HCT116 (cell line): ENCODE measurements at regions not wholly inside any gene's neighbourhood (a gene's known extent, or its start where the extent isn't known, plus 50 kb on each side); places are given as distances from the start of the nearest gene placed in this dataset.

Source experiments
- ATAC-seq: fragments of 200-7000 bp; cut with Tn5 transposase; 2 replicates; pipeline ENCODE4 v1.9.1; 2020; ENCODE audit warnings: mild to moderate bottlenecking, moderate library complexity
- BruUV-seq: library from RNA; stranded (reverse); fragments of 400-500 nt; replicated peaks from 2 replicates; lab custom pipeline; 2021; lab: Mats Ljungman, UMichigan
- CTCF ChIA-PET: fragments of 300-600 bp; sonication (Branson Sonifier 250); formaldehyde crosslinking; loops from one replicate; lab custom pipeline; 2021; ENCODE audit warnings: antibody characterized with exemption; lab: Charles Lee
- POLR2A ChIA-PET: fragments of 300-600, 350-600 bp; sonication (Branson Sonifier 250); formaldehyde crosslinking; loops from one replicate; lab custom pipeline; 2021; ENCODE audit warnings: antibody characterized with exemption; lab: Charles Lee
- RAD21 ChIA-PET, 2 experiments: fragments of 300-600 bp; sonication (Branson Sonifier 250); formaldehyde crosslinking; loops; one replicate each; lab custom pipeline; 2023; ENCODE audit warnings: low total read pairs in 2 of 2; ENCODE audit not compliant: uncharacterized antibody in 2 of 2, unreplicated experiment in 2 of 2, low non-redundant PET in 1 of 2; lab: Charles Lee
- DNase-seq: peaks from one replicate; pipeline ENCODE4 v3.0.0-alpha.2; 2010; ENCODE audit warnings: low read depth, low spot score
- H2AFZ ChIP-seq: fragments of 200-600 bp; shearing (Covaris generic), sonication (generic); 2 replicates; pipeline ENCODE4 v1.6.1; 2017; ENCODE audit warnings: low read depth, mixed run types, mixed read lengths, antibody characterized with exemption, low read length; ENCODE audit not compliant: poor library complexity, severe bottlenecking
- H3K27ac ChIP-seq: 2 replicates; pipeline ENCODE4 v1.5.1; 2012; ENCODE audit warnings: low read depth, low read length
- H3K27me3 ChIP-seq: fragments of 200-600 bp; sonication (generic); 2 replicates; pipeline ENCODE4 v1.6.1; 2016; ENCODE audit warnings: mixed run types, low read length, mixed read lengths; ENCODE audit not compliant: insufficient read depth
- H3K36me3 ChIP-seq, 2 experiments: fragments of 200-500 bp in 1 of 2; fragments of 200-600 bp in 1 of 2; sonication (Bioruptor generic) in 1 of 2; sonication (generic) in 1 of 2; 2 replicates each; pipeline versions ENCODE4 v1.5.1 to v1.6.1; 2014 to 2016; ENCODE audit warnings: low read length in 2 of 2, inconsistent platforms in 1 of 2, mixed read lengths in 1 of 2, mixed run types in 1 of 2; ENCODE audit not compliant: insufficient read depth in 2 of 2, control insufficient read depth in 1 of 2
- H3K4me1 ChIP-seq, 2 experiments: fragments of 200-600 bp in 1 of 2; sonication (generic) in 1 of 2; 2 replicates each; pipeline versions ENCODE4 v1.5.1 to v1.6.1; 2012 to 2017; ENCODE audit warnings: low read length in 2 of 2, inconsistent platforms in 1 of 2, mild to moderate bottlenecking in 1 of 2, mixed read lengths in 1 of 2, mixed run types in 1 of 2, moderate library complexity in 1 of 2; ENCODE audit not compliant: insufficient read depth in 2 of 2, control insufficient read depth in 1 of 2
- H3K4me2 ChIP-seq: fragments of 200-600 bp; sonication (generic); 2 replicates; pipeline ENCODE4 v1.6.1; 2017; ENCODE audit warnings: mixed run types, low read length, mixed read lengths
- H3K4me3 ChIP-seq, 2 experiments: fragments of 200-600 bp in 1 of 2; sonication (generic) in 1 of 2; replicated peaks in 1 of 2; 2 replicates each; pipeline ENCODE4 v1.5.1; 2011 to 2016; ENCODE audit warnings: low read length in 2 of 2, control low read depth in 1 of 2, low read depth in 1 of 2, mild to moderate bottlenecking in 1 of 2, mixed read lengths in 1 of 2, mixed run types in 1 of 2
- H3K79me2 ChIP-seq: fragments of 200-600 bp; sonication (generic); 2 replicates; pipeline ENCODE4 v1.6.1; 2017; ENCODE audit warnings: mild to moderate bottlenecking, mixed run types, low read length, moderate library complexity, mixed read lengths; ENCODE audit not compliant: insufficient read depth
- H3K9ac ChIP-seq: fragments of 200-600 bp; sonication (generic); 2 replicates; pipeline ENCODE4 v1.6.1; 2016; ENCODE audit warnings: low read length, mixed read lengths
- H3K9me2 ChIP-seq: fragments of 200-600 bp; sonication (generic), shearing (Covaris generic); 2 replicates; pipeline ENCODE4 v1.6.1; 2017; ENCODE audit warnings: mixed run types, mild to moderate bottlenecking, moderate library complexity; ENCODE audit not compliant: insufficient read depth
- H3K9me3 ChIP-seq, 2 experiments: fragments of 200-500 bp in 1 of 2; fragments of 200-600 bp in 1 of 2; sonication (Bioruptor generic) in 1 of 2; sonication (generic) in 1 of 2; 2 replicates each; pipeline ENCODE4 v1.6.1; 2014 to 2017; ENCODE audit warnings: low read length in 2 of 2, mixed read lengths in 2 of 2, inconsistent platforms in 1 of 2, low read depth in 1 of 2, mild to moderate bottlenecking in 1 of 2, mixed run types in 1 of 2, moderate library complexity in 1 of 2; ENCODE audit not compliant: control insufficient read depth in 1 of 2, insufficient read depth in 1 of 2
- H4K20me1 ChIP-seq: fragments of 200-600 bp; sonication (generic), shearing (Covaris generic); 2 replicates; pipeline ENCODE4 v1.6.1; 2017; ENCODE audit warnings: mixed run types, mild to moderate bottlenecking, moderate library complexity; ENCODE audit not compliant: insufficient read depth
- EGR1 ChIP-seq: IDR thresholded peaks from 2 replicates; pipeline ENCODE4 v1.6.1; 2012; ENCODE audit warnings: low read depth
- ELF1 ChIP-seq: IDR thresholded peaks from 2 replicates; pipeline ENCODE4 v1.6.1; 2012; ENCODE audit warnings: low read depth, borderline replicate concordance
- EZH2phosphoT487 ChIP-seq: fragments of 200-600 bp; IDR thresholded peaks from 2 replicates; pipeline ENCODE4 v1.6.1; 2018; ENCODE audit warnings: antibody characterized with exemption, borderline replicate concordance
- JUND ChIP-seq: IDR thresholded peaks from 2 replicates; pipeline ENCODE4 v1.6.1; 2012
- SIN3A ChIP-seq: IDR thresholded peaks from 2 replicates; pipeline ENCODE4 v1.6.1; 2012; ENCODE audit warnings: low read depth
- YY1 ChIP-seq: IDR thresholded peaks from 2 replicates; pipeline ENCODE4 v1.6.1; 2011; ENCODE audit warnings: low read length, low read depth, moderate library complexity, mild to moderate bottlenecking; ENCODE audit not compliant: insufficient replicate concordance; ENCODE audit errors: extremely low read depth
- ZFX ChIP-seq: fragments of 450-650 bp; IDR thresholded peaks from 2 replicates; pipeline ENCODE4 v1.6.1; 2017
- intact Hi-C: fragments of 100-400 bp; cut with micrococcal nuclease; formaldehyde crosslinking; loops from 2 replicates; pipeline ENCODE4 v1.10.0; 2022
- TF ChIP-seq, protein P1 (sequence below), 3 experiments: fragments of 200-600 bp in 1 of 3; sonication (generic) in 1 of 3; IDR thresholded peaks in 2 of 3; conservative IDR thresholded peaks in 1 of 3; 2 replicates each; pipeline ENCODE4 v1.5.1; 2012 to 2017; ENCODE audit warnings: low read depth in 2 of 3, low read length in 2 of 3, antibody characterized with exemption in 1 of 3, borderline replicate concordance in 1 of 3, control low read depth in 1 of 3, mild to moderate bottlenecking in 1 of 3, mixed read lengths in 1 of 3, mixed run types in 1 of 3, moderate library complexity in 1 of 3; ENCODE audit not compliant: insufficient read depth in 1 of 3
- TF ChIP-seq, protein P2 (sequence below): IDR thresholded peaks from 2 replicates; pipeline ENCODE4 v1.6.1; 2012; ENCODE audit warnings: low read depth

DNA sequence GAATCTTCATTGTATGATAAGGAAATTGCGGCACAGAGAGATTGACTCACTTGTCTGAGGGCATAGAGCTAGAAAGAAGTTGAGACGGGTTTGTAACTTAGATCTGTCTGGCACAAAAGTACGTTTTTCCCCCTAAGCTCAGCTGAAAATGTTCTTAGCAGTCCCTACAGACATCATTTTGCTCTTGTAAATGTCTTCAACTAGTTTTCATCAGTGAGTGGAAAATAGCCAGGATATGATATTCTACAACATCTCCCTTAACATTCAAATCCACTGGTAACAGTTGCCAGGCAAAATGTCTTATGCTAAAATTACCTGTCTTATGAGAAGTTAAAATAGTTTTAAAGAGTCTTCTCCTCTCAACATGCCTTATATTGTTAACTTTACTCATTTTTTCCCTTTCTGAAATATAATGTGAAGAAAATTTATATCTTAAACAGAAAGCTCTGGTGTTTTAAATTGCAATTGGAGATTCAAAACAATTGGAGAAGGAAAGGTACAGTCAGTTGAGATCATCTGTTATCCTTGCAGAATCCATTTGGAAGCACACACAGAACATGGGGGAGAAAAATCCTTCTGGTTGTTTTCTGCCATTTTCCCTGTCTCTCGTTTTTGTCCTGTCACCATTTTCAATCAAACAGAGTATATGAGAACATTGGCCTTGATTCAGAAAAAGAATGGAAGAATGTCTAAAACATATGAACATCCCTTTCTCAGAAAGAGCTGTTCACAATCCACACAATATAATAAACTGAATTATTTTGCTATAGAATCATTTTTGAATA lies 255.0 kb downstream of the TRIB2 start (continued):
- TF ChIP-seq SIN3A: no peak
- no peak for TF ChIP-seq ZFX
- TF ChIP-seq, protein P1, sequence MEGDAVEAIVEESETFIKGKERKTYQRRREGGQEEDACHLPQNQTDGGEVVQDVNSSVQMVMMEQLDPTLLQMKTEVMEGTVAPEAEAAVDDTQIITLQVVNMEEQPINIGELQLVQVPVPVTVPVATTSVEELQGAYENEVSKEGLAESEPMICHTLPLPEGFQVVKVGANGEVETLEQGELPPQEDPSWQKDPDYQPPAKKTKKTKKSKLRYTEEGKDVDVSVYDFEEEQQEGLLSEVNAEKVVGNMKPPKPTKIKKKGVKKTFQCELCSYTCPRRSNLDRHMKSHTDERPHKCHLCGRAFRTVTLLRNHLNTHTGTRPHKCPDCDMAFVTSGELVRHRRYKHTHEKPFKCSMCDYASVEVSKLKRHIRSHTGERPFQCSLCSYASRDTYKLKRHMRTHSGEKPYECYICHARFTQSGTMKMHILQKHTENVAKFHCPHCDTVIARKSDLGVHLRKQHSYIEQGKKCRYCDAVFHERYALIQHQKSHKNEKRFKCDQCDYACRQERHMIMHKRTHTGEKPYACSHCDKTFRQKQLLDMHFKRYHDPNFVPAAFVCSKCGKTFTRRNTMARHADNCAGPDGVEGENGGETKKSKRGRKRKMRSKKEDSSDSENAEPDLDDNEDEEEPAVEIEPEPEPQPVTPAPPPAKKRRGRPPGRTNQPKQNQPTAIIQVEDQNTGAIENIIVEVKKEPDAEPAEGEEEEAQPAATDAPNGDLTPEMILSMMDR (IDR thresholded peaks at IDR 0.05 in 2 of 3, conservative IDR thresholded peaks at IDR 0.05 in 1 of 3; ENCODE audit: borderline replicate concordance in 1 of 3, insufficient read depth in 1 of 3, low read depth in 2 of 3, low read length in 2 of 3): no peak
- TF ChIP-seq EZH2phosphoT487: no peak
- no peak for TF ChIP-seq JUND

DNA sequence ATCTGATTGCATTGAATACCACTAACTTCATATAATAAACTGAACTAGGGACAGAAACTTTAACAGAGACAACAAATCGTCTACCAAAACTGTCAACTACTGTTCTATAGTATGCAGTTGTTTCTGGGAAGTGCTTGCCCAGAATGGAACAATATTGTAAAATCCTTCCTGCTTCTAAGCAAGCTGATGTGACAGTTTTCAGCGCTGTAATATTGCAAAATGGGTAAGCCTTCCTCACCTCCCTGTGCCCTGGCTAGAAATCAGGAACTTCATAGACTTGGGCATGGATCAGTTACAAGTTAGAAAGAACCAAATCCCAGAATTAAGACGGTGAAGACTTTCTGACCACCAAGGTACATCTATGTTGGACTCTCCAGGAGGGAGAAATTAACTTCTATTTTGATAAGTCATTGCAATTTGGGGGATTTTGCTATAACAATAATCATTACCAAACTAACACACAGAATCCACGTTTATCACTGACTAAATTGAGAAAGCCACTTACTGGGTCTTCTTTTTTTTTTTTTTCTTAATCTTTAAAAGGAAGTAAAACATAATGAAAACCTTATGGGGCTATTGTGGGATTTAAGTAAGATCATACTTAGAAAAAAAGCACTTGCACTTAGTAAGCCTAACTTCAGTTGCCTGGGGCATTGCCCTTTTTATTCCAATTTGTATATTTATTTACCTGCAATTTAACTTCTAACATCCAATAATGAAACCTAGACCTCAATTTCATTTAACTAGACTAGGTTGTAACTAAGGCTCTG lies 261.5 kb downstream of the TRIB2 start:
- Histone ChIP-seq H3K27ac (no peak overlapping the region), H4K20me1 (no peaks in the 10 kb centered on the region), H3K9me2 (no peaks in the 10 kb centered on the region), H3K36me3 (no peaks in the 10 kb centered on the region), H3K79me2 (no peaks in the 10 kb centered on the region), H3K4me3 (no peak overlapping the region), H3K9ac (no peak overlapping the region), H3K27me3 (no peaks in the 10 kb centered on the region), H3K9me3 (no peaks in the 10 kb centered on the region), H3K4me1 (no peaks in the 10 kb centered on the region), H2AFZ (no peak overlapping the region), H3K4me2 (no peak overlapping the region)
- no peak for ATAC-seq
- intact Hi-C loops: no loop called here
- ChIA-PET POLR2A (no interaction called here), CTCF (no interaction called here), RAD21 (no interaction called here)
- BruUV-seq: no TSS peak
- no peak for DNase-seq
- TF ChIP-seq JUND (no peak), ELF1 (no peak), YY1 (no peak), EGR1 (no peak)
- TF ChIP-seq, protein P2, sequence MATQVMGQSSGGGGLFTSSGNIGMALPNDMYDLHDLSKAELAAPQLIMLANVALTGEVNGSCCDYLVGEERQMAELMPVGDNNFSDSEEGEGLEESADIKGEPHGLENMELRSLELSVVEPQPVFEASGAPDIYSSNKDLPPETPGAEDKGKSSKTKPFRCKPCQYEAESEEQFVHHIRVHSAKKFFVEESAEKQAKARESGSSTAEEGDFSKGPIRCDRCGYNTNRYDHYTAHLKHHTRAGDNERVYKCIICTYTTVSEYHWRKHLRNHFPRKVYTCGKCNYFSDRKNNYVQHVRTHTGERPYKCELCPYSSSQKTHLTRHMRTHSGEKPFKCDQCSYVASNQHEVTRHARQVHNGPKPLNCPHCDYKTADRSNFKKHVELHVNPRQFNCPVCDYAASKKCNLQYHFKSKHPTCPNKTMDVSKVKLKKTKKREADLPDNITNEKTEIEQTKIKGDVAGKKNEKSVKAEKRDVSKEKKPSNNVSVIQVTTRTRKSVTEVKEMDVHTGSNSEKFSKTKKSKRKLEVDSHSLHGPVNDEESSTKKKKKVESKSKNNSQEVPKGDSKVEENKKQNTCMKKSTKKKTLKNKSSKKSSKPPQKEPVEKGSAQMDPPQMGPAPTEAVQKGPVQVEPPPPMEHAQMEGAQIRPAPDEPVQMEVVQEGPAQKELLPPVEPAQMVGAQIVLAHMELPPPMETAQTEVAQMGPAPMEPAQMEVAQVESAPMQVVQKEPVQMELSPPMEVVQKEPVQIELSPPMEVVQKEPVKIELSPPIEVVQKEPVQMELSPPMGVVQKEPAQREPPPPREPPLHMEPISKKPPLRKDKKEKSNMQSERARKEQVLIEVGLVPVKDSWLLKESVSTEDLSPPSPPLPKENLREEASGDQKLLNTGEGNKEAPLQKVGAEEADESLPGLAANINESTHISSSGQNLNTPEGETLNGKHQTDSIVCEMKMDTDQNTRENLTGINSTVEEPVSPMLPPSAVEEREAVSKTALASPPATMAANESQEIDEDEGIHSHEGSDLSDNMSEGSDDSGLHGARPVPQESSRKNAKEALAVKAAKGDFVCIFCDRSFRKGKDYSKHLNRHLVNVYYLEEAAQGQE: no peak
- TF ChIP-seq, all 23 proteins: peak for 0
